HG03135 (cell line): ENCODE measurements at regions not wholly inside any gene's neighbourhood (a gene's known extent, or its start where the extent isn't known, plus 50 kb on each side); places are given as distances from the start of the nearest gene placed in this dataset.
"Not testable (repeated sequence)": the region's sequence is repeated elsewhere in the genome, so short reads cannot be mapped to it uniquely, and the experiment has no call there.

ENCODE experiments used
- ATAC-seq: cut with Tn5 transposase; IDR thresholded peaks from one replicate; pipeline ENCODE4 v1.9.1; 2021; ENCODE audit warnings: mild to moderate bottlenecking, moderate library complexity; ENCODE audit not compliant: unreplicated experiment

DNA sequence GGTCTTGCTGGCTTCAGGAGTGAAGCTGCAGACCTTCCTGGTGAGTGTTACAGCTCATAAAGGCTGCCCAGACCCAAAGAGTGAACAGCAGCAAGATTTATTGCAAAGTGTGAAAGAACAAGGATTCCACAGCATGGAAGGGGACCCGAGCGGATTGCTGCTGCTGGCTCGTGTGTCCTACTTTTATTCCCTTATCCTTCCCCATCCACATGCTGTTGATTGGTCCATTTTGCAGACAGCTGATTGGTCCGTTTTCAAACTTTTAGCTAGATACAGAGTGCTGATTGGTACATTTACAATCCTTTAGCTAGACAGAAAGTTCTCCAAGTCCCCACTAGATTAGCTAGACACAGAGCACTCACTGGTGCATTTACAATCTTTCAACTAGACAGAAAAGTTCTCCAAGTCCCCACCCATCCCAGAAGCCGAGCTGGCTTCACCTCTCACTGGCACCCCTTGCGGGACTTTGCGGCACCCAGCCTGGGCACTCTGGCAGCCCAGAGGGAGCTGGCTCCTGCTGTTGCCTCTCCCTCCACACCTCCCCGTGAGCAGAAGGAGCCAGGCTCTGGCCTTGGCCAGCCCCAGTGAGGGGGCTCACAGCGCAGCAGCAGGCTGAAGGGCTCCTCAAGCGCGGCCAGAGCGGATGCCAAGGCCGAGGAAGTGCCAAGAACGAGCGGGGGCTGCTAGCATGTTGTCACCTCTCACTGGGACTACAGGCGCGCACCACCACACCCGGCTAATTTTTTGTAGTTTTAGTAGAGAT lies 369.6 kb upstream of the POT1 start:
- no peak for ATAC-seq

DNA sequence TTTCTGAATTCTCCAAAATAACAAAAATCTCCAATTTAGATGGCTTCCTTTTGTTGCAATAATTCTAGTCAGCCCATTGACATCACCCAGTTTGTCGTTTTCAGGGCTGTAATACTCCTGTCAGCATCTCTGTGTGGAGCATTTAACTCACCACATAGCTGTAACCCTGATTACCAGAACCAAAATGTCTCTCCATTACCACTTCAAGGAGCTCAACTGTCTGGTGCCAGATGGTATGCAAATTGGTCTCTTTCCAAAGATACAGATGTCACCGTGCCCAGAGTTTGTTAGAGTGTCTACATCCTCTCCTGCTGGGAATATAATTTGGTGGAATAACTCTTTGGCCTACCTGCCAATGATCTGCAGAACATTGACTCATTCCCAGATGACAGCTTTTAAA lies 350.3 kb upstream of the POT1 start:
- no peak for ATAC-seq

DNA sequence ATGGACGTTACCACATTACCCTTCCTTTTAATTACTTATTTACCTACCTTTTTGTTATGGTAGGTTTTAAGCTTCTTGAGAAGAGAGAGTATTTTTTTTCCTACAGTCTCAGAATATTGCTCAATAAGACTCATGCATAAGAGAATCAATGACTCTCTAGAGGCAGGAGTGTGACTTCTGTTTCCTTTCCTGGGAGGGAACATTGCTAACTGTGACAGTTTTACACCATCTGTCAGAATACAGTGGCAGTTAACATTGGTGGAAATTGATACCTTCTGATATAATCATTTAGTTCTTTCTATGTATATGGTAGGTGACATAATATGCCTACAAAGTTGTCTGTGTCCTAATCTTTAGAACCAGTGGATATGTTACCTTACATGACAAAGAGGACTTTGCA lies 348.7 kb upstream of the POT1 start:
- no peak for ATAC-seq

DNA sequence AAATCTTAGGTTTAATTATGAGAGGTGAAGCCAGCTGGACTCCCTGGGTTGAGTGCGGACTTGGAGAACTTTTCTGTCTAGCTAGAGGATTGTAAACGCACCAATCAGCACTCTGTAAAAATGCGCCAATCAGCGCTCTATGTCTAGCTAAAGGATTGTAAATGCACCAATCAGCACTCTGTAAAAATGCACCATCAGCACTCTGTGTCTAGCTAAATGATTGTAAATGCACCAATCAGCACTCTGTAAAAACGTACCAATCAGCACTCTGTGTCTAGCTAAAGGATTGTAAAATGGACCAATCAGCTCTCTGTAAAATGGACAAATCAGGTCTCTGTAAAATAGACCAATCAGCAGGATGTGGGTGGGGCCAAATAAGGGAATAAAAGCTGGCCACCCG lies 345.1 kb upstream of the POT1 start:
- ATAC-seq = not testable (repeated sequence)

DNA sequence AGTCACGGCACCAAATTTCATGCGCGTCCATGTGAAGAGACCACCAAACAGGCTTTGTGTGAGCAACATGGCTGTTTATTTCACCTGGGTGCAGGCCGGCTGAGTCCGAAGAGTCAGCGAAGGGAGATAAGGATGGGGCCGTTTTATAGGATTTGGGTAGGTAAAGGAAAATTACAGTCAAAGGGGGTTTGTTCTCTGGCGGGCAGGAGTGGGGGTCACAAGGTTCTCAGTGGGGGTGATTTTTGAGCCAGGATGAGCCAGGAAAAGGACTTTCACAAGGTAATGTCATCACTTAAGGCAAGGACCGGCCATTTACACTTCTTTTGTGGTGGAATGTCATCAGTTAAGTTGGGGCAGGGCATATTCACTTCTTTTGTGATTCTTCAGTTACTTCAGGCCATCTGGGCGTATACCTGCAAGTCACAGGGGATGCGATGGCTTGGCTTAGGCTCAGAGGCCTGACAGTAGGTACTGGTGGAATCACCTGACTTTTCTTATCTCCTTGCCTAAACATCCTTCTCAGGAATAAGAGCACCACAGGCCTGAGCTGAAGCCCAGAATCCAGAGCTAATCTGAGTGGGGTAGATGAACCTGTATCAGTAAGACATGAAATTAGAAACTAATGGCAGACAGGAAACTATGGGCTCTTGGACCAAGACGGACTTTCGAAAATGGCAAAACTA lies 334.7 kb upstream of the POT1 start:
- ATAC-seq = not testable (repeated sequence)

DNA sequence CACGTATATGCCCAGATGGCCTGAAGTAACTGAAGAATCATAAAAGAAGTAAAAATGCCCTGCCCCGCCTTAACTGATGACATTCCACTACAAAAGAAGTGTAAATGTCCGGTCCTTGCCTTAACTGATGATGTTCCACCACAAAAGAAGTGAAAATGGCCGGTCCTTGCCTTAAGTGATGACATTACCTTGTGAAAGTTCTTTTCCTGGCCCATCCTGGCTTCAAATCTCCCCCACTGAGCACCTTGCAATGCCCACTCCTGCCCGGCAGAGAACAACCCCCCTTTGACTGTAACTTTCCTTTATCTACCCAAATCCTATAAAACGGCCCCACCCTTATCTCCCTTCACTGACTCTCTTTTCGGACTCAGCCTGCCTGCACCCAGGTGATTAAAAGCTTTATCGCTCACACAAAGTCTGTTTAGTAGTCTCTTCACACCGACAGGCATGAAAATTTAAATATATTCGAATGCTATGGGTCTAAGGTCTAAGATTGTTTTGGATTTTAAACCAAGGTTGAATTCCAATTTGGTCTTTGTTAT lies 329.3 kb upstream of the POT1 start:
- ATAC-seq = not testable (repeated sequence)

DNA sequence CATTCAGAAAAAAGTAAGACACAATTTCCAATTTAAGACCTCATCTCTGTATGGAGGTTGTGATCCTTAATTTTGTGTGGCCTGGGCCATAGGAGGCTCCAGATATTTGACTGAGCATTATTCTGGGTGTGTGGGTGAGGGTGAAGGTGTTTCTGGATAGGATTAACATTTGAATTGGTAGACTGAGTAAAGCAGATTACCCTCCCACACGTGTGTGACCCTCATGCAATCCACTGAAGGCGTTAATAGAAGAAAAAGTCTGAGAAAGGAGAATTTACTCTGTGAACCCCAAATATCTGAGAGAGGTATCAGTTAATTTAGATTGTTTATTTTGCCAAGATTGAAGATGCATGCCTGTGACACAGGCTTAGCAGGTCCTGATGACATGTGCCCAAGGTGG lies 328.0 kb upstream of the POT1 start:
- no peak for ATAC-seq

DNA sequence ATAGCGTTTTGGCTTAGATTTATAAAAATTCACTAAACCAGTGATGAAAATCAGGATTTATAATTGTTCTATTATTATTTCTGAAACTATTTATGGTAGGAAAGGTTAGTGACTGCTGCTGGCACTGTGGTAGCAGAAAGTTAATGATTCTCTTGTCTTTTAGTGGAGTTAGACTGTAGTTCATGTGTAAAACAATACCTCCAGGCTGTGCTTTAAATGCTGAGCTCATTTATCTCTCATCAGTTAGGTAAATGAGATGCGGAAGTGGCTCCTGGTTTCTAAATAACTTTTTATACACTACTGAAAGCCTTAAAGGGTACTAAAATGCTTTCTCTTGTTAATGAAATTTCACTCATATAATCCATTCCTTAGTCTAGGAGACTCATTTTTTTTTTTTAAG lies 326.8 kb upstream of the POT1 start:
- no peak for ATAC-seq

DNA sequence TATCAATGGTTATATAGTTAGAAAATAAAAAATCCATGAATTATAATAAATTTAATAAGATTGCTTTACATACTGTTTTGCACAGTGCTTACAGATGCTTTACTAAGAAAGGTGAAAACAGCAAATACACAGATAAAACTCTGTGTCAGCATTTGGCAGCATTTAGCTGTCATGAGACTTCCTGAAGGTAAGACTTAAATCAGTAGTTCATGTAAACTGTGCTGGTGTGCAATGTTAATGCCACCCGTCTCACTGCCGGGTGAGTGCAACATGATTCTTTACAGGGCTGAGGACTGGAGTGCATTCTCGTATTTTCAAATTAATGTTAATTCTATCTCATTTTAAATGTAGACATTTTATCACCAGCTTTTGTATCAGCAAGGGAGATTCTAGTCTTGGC lies 326.2 kb upstream of the POT1 start:
- ATAC-seq = no peak

DNA sequence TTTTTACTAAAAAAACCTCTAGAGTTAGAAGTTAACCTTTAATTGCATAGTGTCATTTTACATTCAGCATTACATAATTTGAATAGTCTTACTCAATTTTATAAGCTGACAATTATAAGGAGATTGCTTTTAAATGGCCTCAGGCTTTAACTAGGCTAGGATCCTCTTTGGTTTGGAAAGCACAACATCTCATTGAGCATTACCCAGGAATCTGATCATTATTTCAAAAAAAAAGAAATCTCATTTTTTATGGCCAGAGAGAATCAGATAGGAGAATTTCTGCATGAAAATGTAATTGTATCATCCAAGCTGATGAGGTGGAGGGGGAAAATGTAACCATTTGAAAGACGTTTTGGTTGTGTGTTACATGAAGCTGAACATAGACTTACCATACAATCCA lies 324.9 kb upstream of the POT1 start:
- ATAC-seq = no peak

DNA sequence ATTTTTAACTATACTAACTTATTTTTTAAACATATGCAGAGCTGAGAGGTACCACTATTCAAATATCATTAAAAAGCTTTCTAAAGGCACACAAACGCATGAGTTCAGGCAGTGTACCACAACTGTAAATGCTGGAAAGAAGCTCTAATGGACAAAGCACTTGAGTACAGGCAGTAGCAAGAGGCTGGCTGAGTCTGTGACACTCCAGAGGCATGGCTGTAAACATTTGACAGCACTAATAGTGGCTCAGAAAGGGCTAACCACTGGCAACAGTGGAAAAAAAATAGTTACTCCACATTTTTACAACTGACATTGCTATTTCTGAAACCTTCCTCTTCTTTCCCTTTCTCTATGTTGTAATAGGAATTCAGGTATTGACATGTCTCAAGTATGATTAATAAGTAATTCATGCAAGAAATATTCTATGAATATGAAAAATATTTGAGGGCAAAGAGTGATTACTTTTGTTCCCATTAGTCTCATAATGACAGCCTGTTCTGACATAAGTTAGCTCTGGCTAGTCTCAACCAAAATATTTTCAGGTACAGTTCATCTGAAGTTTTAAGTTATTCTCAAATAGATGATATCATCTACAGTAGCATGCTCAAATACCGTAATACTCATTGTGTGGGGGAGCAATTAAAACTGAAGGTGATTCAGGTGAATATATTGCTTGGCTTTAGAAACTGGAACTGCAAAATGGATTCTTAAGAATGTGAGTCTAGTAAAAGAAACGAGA lies 324.0 kb upstream of the POT1 start:
- no peak for ATAC-seq

DNA sequence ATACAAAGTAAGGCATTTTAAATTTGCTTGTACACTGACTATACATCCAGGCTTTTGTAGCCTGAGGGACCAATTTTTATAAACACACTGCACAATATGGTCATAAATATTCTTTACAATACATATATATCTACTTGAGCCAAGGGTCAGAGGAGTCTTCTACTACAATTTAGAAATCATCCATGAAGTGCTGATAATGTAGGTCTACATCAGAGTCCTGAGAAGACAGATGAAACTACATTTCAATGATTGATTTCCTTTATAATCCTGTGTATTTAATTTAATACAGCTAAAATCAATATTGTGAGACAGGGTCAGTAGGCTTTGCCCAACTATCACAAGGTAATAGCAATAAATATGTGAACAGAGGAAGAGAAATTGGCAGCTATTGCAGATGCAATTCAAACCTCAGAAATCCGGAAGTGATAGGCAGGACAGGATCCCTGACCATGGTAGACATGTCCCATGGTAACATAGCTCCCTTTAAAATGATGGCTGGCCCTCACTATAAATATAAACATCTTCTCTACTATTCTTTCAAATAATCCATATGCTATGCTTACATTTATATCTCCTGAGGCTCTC lies 318.0 kb upstream of the POT1 start:
- ATAC-seq = no peak

DNA sequence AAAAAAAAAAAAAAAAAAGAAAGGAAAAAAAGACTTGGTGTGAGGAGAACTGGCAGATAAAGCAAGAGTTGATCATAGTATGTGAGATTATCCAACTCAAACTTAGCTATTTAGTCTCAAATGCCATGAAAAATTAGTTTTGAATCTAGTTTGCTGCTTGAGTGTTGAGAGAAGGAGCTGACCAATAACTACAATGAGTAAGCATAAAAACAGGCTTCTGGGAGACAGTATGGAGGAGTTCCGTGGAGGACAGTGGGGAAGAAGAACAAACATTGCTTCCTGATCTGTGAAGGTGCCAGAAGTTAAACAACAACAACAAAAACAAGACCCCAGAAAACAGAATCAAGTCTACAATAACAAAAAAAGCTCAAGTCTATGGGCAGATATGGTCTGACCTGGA lies 317.1 kb upstream of the POT1 start:
- no peak for ATAC-seq

DNA sequence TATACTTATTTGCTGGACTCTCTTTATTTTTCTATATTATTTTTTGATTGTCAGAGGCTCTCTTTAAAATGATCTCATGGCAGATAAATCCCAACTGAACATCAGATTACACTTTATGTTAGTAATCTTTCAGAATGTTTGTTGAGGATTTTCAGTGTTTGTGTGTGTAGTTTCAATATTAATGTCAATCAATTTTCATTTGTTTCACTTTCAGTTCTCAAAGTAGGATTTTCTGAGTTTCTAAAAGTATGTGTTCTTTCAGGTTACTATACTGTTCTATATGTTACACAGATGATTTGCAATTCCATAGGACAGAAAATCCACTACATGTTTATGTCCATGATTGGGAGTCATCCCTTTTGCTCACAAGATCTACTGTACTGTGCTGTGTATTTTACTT lies 311.9 kb upstream of the POT1 start:
- ATAC-seq = no peak

DNA sequence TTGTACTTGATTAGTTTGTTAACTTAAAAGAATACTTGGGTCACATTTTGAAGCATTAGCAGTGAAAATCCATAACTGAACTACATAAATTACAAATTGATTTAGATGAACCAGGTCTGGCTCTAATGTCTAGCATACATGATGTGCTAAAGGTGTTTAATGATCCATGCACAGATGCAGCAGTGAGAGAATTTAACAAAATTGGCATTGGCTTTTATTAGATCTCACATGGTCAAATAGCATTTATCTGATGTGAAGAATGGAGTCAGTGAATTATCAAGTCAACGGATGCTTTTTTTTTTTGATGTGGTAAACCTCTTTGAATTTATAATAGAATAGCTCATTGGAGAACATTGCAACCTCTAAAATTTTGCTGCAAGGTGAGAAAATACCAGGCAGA lies 293.0 kb upstream of the POT1 start:
- no peak for ATAC-seq

DNA sequence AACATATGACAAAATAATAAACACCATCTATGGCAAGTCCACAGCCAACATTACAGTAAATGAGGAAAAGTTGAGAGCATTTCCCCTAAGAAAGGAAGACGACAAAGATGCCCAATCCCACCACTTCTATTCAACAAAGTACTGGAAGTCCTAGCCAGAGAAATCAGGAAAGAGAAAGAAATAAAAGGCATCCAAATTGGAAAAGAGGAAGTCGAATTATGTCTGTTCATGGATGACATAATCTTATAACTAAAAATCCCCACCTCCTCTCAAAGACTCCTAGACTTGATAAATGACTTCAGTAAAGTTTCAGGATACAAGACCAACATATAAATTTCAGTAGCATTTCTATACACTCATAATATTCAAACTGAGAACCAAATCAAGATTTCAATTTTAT lies 288.5 kb upstream of the POT1 start:
- no peak for ATAC-seq

DNA sequence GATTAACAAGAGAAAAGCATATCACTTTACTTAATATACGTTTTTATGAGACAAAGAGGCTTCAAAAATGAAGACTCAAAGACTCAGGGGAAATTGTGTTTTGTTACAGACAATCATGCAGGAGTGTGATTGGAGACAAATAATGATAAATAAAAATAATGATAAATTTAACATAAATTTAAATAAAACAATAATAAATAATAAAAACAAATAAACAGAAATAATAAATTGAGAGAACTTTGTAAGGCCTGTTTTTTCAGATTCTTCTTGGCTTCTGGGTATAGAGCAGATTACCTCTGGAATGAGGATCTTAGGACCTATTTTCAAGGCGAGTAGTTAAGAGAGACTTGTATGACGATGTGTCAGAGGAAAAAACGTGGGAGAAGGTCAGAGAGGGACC lies 271.4 kb upstream of the POT1 start:
- ATAC-seq = no peak

DNA sequence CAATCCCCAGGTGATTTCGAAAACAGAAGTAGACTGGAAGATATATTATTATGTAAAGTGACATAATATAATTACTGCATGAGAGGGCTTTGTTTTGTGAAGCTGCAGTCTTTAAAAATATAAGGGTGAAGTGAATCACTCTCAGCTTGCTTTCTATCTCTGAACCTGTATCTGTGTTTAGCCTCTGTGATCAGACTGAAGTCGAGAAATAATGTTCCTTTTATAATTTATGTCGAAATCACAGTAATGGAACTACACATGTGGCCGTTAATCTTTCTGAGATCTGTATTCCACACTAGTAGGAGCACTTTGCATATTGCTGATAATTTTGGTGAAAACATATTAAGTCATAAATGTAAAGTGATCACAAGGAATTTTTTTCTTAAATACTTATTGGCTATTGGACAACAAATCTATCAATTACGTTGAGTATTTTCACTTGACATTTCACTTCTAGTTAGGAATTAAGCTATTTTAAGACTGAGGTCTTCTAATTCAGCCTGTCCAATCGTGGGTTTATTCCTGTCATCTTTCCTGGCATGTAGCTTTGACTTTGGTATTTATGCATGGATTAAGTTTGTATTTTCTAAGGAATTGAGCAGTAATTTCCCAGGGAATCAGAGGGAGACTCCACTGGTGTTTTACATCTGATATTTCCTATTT lies 268.2 kb upstream of the POT1 start:
- no peak for ATAC-seq

DNA sequence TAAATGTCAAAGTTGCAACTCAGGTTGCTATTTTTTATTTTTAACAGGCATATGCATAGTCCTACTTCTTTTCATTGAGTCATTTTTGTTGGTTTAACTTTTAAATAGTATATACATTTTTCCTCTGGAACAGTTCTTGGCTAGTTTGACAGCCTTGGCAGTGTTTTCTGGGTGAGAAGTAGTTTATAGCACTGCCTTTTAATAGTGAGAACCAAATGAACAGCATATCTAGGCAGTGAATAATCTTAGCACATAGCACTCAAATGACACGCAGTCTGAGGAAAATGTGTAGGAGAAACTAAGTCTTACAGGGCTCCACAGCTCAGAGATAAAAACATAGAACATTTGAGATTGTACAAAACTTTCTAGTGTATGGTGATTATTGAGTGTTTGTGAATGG lies 265.5 kb upstream of the POT1 start:
- no peak for ATAC-seq

DNA sequence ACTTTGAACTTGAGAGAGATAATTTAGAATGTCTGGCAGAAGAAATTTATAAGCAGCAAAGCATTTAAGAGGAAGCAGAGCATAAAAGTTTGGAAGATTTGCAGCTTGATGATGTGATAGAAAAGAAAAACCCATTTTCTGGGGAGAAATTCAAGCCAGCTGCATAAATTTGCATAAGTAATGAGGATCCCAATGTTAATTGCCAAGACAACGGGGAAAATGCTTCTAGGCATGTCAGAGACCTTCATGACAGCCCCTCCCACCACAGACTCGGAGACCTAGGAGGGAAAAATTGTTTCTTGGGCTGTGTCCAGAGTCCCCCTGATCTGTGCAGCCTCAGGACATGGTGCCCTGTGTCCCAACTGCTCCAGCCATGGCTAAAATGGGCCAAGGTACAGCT lies 263.6 kb upstream of the POT1 start:
- ATAC-seq = no peak

DNA sequence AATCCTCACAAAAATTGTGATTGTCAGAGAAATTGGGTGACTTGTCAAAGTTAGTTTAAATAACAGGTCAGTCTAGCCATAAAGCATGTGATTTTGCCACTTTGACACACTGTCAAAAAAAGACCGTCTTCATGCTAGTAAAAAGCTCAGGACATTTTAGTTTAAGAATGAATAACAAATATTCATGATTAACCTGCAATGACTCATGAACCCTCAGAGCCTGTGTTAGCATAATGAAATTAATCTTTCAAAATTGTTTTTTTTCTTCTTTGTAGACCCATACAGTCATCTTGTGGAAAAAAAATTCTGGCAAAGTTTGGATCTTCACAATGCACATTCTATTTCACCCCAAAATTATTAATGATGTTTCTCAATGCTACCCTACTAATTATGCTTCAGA lies 255.2 kb upstream of the POT1 start:
- ATAC-seq = no peak
